GM12873 (cell line): ENCODE measurements at regions not wholly inside any gene's neighbourhood (a gene's known extent, or its start where the extent isn't known, plus 50 kb on each side); places are given as distances from the start of the nearest gene placed in this dataset.

Source experiments
- TF ChIP-seq, protein P1 (sequence below): IDR thresholded peaks from 2 replicates; pipeline ENCODE4 v1.5.1; 2012; ENCODE audit warnings: low read depth, mild to moderate bottlenecking, moderate library complexity, low read length, control low read depth; ENCODE audit not compliant: insufficient read depth; ENCODE audit errors: missing control alignments

DNA sequence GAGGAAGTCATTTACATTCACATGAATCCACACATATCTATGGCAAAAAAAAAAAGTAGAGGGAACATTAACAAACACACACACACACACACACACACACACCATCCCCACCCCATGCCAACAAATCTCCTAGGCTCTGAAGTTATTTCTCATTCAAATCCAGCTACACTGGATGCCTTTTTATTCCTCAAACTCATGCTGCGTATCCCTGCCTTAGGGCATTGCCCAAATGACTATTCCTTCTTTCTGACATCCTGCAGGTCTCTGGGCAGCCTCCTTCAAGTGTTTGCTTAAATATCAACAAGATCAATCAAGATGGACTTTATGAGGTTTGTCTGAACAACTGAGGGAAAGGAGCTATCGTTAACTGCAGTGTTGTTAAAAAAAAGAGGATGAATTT is 106.5 kb upstream of the FAM9A start:
- TF ChIP-seq, protein P1, sequence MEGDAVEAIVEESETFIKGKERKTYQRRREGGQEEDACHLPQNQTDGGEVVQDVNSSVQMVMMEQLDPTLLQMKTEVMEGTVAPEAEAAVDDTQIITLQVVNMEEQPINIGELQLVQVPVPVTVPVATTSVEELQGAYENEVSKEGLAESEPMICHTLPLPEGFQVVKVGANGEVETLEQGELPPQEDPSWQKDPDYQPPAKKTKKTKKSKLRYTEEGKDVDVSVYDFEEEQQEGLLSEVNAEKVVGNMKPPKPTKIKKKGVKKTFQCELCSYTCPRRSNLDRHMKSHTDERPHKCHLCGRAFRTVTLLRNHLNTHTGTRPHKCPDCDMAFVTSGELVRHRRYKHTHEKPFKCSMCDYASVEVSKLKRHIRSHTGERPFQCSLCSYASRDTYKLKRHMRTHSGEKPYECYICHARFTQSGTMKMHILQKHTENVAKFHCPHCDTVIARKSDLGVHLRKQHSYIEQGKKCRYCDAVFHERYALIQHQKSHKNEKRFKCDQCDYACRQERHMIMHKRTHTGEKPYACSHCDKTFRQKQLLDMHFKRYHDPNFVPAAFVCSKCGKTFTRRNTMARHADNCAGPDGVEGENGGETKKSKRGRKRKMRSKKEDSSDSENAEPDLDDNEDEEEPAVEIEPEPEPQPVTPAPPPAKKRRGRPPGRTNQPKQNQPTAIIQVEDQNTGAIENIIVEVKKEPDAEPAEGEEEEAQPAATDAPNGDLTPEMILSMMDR: no peak

DNA sequence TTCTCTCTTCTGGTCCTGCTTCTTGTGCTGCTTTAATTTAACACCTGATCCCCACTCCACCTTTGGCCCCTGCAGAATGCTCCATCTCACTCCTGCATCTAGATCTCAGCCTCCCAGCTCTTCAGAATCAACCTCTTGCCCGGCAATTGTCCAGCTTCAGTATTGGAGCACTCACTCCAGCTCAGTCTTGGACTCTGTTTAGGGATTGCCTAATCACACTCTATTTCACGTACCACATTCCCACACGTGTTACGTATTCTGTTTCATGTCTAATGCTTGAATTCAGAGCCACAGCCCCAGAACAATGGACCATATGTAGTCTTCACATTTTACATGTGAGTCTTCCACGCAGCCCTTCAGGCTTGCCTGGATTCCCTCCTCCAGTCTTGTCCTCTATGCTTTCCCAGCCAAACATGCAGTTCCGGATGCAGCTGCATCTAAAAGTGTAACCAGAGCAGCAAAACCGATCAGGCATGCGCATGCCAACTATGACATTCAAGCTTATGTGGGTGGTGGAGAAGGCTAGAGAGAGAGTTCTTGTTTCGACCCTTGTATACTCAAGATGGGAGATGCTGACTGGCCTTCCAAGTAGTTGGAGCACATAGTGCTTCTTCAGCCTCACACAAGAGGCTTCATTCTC is 105.2 kb upstream of the FAM9A start:
- TF ChIP-seq, protein P1: no peak

DNA sequence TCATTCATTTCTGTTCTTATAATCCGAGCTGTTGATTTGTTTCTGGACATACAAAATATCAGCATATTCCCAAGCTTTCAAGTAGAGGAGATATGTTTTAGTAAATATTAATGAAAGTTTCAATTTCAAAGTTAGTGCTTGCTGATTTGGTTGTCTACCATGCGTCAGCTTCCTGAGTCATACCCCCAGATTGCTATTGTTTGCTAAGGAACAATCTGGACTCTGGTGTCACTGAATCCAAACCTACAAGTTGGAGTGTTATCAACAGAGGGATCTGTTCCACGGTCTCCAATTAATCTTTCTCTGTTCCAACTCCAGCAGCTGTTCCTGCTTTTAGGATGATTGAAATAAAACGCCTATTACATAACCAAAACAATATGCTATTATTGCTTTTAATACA is 96.1 kb upstream of the FAM9A start:
- TF ChIP-seq, protein P1: no peak

DNA sequence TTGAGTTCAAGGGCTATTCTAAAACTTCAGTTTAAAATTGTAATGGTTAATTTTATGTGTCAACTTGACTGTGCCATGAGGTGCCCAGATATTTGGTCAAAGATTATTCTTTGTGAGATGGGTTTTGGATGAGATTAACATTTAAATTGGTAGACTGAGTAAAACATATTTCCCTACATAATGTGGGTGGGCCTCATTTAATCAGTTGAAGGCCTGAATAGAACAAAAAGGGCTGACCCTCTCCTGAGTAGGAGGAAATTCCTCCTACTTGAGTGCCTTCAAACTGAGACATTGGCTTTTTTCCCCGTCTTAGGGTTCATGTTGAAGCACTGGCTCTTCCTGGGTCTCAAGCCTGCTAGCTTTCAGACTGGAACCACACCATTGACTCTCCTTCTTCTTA is 89.6 kb upstream of the FAM9A start:
- TF ChIP-seq, protein P1: no peak

DNA sequence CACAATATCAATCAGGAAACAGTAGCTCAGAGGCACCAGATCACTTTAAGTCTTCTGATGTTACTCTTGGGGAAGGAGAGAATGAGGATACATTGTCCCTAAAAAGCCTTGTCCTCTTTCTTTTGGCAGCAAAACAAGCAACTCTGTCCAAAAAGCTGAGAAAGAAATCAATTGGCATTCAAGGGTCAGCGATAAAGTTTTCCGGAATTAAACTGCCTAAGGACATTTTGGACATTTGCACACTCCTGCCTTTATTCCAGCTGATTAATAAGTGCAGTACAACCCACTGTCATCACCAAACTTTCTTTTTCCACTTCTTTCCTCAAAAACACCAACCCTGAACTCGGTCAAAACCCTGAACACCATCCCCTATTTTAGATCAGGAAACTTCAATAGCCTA is 85.8 kb upstream of the FAM9A start:
- TF ChIP-seq, protein P1: no peak

DNA sequence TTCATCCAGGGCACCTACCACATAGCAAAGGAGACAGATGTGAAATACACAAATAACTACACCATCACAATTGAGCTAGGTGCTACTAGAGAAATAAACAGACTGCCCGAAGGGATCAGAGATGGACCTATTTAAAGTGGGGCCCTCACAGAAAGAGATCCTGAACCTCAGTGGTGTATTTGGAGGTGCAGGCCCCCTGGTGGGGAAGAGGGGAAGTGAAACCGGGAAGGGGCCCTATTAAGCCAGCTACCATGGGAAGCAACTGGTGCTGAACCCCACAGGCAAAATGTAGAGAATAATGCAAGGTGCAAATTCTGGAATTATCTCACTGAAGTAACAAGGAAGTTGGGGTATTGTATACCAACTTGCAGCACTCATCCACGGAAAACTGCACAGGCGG is 78.6 kb upstream of the FAM9A start:
- TF ChIP-seq, protein P1: peak; percentile 78

DNA sequence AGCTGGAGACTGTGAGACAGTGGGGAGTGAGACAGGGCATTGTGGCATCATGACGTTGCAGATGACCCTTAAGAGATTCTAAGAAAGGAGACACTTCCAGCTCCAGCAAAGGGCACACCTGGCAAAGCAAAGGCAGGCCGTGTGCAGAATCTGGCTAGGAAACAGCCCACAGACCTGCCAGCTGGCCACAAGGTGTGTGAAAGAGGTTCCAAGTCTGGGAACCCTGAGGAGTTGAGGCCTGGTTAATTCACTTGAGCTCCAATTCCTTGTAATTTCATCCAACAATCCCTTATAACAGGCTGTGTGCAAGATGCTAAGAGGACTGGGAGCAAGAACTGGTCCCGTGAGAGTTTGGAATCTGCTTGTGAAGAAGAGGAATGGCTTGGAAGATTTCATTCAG is 72.8 kb upstream of the FAM9A start:
- TF ChIP-seq, protein P1: no peak

DNA sequence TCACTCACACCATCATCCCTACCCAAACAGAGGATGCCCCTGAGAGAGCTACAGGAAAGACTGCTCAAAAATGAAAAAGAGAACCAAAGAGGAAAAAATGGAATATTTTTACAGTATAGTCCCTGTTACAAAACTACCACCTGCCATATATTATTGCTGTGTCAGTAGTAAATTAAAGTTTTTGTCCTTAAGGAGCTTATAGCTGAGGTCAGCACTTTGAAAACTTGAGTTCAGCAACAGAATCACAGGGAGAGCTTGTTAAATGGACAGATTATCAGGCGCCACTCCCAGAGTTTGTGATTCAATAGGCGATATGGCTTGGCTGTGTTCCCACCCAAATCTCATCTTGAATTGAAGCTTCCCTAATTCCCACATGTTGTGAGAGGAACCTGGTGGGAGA is 71.9 kb upstream of the FAM9A start:
- TF ChIP-seq, protein P1: no peak
